ENCODE measurements at regions not wholly inside any gene's neighbourhood (a gene's known extent, or its start where the extent isn't known, plus 50 kb on each side); places are given as distances from the start of the nearest gene placed in this dataset.

DNA sequence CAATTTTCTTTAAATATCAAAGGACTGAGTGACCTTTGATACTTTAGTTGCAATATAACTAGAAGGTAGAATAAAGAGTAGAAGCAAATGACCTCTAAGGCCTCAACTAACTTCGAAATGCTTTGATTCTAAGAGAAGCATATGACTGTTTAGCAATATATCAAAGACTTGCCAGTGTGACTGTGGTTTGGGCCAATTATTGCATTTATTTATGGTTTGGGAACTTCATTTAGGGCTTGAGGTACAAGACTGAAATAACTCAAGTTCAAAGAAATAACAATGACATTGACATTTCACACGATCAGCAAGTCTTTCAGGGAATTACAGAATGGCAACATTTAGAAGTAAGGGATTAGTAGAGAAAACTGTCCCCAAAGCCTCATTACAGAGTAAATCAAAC, 709.7 kb upstream of the LRRC4C start:
- intact Hi-C loops (cut with DNase I; ENCODE audit: low total_unique reads): no loop called here
- H3K27ac ChIP-seq: no peak overlapping the region
- H3K36me3 ChIP-seq: no peaks in the 10 kb centered on the region
- H3K4me1 ChIP-seq: no peaks in the 10 kb centered on the region
- no peaks in the 10 kb centered on the region for H3K9me3 ChIP-seq
- 45 to 82% (median 76%) methylated on average over 2 of the region's 2 CpGs for WGBS, 5 donors
- no peak overlapping the region for H3K4me3 ChIP-seq
- TF ChIP-seq EP300 (IDR thresholded peaks at IDR 0.05) (no peak), POLR2AphosphoS5 (IDR thresholded peaks at IDR 0.05) (no peak), POLR2A (IDR thresholded peaks at IDR 0.05) (no peak)
- TF ChIP-seq, protein P1, sequence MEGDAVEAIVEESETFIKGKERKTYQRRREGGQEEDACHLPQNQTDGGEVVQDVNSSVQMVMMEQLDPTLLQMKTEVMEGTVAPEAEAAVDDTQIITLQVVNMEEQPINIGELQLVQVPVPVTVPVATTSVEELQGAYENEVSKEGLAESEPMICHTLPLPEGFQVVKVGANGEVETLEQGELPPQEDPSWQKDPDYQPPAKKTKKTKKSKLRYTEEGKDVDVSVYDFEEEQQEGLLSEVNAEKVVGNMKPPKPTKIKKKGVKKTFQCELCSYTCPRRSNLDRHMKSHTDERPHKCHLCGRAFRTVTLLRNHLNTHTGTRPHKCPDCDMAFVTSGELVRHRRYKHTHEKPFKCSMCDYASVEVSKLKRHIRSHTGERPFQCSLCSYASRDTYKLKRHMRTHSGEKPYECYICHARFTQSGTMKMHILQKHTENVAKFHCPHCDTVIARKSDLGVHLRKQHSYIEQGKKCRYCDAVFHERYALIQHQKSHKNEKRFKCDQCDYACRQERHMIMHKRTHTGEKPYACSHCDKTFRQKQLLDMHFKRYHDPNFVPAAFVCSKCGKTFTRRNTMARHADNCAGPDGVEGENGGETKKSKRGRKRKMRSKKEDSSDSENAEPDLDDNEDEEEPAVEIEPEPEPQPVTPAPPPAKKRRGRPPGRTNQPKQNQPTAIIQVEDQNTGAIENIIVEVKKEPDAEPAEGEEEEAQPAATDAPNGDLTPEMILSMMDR (IDR thresholded peaks at IDR 0.05): no peak
- no peaks in the 10 kb centered on the region for H3K27me3 ChIP-seq
- DNase-seq: no peak

DNA sequence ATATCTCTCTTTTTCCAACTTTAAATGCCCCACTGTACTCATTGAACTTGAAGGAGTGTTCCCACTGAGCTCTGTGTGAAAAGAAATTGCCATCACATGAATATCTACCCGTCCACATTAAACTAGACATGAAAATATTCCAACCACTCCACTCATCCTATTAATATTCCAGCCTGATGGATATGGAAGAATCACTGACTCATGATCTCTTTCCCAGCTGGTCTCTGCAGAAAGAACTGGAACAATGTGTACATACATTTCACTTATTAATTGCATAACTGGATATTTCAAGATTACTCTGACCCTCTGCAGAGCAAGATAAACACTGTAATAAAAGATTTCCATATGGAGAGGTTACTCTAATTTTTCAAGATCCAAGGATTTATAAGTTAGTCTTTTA, 711.1 kb upstream of the LRRC4C start:
- H3K4me3 ChIP-seq: no peak overlapping the region
- H3K27me3 ChIP-seq: no peaks in the 10 kb centered on the region
- no peak for TF ChIP-seq POLR2AphosphoS5 (IDR thresholded peaks at IDR 0.05)
- 44 to 78% (median 60%) methylated on average over 1 of the region's 1 CpG for WGBS, 5 donors
- H3K4me1 ChIP-seq: no peaks in the 10 kb centered on the region
- intact Hi-C loops (cut with DNase I; ENCODE audit: low total_unique reads): no loop called here
- no peaks in the 10 kb centered on the region for H3K36me3 ChIP-seq
- DNase-seq: peak in 1 of 2 donors; percentile 9
- H3K9me3 ChIP-seq: no peaks in the 10 kb centered on the region
- H3K27ac ChIP-seq: no peak overlapping the region

DNA sequence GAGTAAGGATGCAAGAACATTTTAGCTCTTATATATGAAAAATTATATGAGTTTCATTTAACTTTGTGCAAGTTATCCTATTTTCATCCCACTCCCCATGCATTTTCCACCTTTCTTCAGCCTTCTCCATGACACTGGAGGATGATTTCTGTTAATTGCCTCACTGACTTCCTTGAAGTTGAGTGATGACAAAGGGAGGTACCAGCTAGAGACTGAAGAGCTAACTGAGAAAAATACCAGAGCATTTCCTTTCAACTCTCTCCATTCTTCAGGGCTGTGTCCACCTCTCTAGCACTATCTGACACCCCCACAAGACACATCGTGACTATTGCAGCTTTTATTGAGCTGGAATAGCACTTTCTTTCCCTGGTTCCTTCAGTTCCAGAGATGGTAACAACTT, 711.6 kb upstream of the LRRC4C start:
- intact Hi-C loops (cut with DNase I; ENCODE audit: low total_unique reads): no loop called here
- TF ChIP-seq, protein P1 (IDR thresholded peaks at IDR 0.05): no peak
- TF ChIP-seq POLR2A (IDR thresholded peaks at IDR 0.05): no peak
- TF ChIP-seq EP300 (IDR thresholded peaks at IDR 0.05): no peak
- TF ChIP-seq POLR2AphosphoS5 (IDR thresholded peaks at IDR 0.05): no peak
- whole genome bisulfite sequencing, 5 donors: 68 to 75% (median 74%) methylated on average over 1 of the region's 1 CpG

DNA sequence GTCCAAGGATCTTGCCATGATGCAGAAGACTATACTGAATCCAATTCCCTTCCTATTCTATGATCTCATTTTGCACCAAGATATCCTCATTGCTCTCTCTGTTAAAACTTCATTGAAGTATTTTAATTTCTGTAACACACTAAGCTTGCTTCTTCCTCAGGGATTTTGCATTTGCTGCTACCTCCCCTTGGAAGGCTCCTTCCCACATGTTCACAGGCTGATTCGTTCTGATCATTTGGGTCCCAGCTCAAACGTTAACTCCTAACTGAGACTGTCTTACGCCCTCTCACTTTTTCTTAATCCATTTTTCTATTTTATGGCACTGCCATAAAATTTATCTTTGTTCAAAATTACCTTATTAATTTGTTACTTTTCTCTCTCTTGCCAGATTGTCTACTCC, 713.0 kb upstream of the LRRC4C start:
- intact Hi-C loops (cut with DNase I; ENCODE audit: low total_unique reads): no loop called here
- Histone ChIP-seq H3K36me3 (no peaks in the 10 kb centered on the region), H3K27ac (no peak overlapping the region), H3K4me1 (no peaks in the 10 kb centered on the region), H3K27me3 (no peaks in the 10 kb centered on the region), H3K4me3 (no peak overlapping the region), H3K9me3 (no peaks in the 10 kb centered on the region)
- DNase-seq: no peak
- 57 to 71% (median 70%) methylated on average over 3 of the region's 3 CpGs for WGBS, 5 donors
- TF ChIP-seq, protein P1 (IDR thresholded peaks at IDR 0.05): no peak
- TF ChIP-seq POLR2AphosphoS5 (IDR thresholded peaks at IDR 0.05) (no peak), EP300 (IDR thresholded peaks at IDR 0.05) (no peak), POLR2A (IDR thresholded peaks at IDR 0.05) (no peak)

More for the DNA sequence above, 711.6 kb upstream of the LRRC4C start:
- Histone ChIP-seq H3K36me3 (no peaks in the 10 kb centered on the region), H3K27me3 (no peaks in the 10 kb centered on the region), H3K9me3 (no peaks in the 10 kb centered on the region), H3K4me3 (no peak overlapping the region), H3K27ac (no peak overlapping the region), H3K4me1 (no peaks in the 10 kb centered on the region)
- DNase-seq: no peak

DNA sequence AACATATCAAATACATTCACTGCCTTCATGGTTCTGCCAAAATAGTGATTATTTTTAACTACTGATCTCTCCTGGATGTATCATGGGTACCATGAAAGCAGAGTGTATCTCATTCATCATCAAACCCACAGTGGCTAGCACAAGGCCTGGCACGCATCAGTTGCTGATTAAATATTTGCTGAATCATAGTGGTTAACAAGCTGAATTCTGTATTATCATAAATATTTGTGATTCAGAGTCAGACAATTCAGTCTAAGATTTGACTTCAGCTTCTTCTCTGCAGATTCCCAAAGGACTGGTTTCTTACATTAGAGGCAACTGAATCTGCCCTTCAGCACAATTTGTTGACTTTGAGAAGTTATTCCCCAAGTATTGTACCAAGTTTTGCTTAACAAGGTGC, 715.8 kb upstream of the LRRC4C start:
- no peaks in the 10 kb centered on the region for H3K4me1 ChIP-seq
- H3K9me3 ChIP-seq: no peaks in the 10 kb centered on the region
- intact Hi-C loops (cut with DNase I; ENCODE audit: low total_unique reads): no loop called here
- H3K27me3 ChIP-seq: no peaks in the 10 kb centered on the region
- 44 to 90% (median 48%) methylated on average over 1 of the region's 1 CpG for WGBS, 5 donors
- TF ChIP-seq POLR2AphosphoS5 (IDR thresholded peaks at IDR 0.05) (no peak), POLR2A (IDR thresholded peaks at IDR 0.05) (no peak), EP300 (IDR thresholded peaks at IDR 0.05) (no peak)
- TF ChIP-seq, protein P1 (IDR thresholded peaks at IDR 0.05): no peak
- H3K27ac ChIP-seq: no peak overlapping the region
- no peak overlapping the region for H3K4me3 ChIP-seq
- no peak for DNase-seq
- H3K36me3 ChIP-seq: no peaks in the 10 kb centered on the region

Measured in stomach (tissue), 8 donors.